Mammary epithelial cell (primary cell): ENCODE measurements at regions not wholly inside any gene's neighbourhood (a gene's known extent, or its start where the extent isn't known, plus 50 kb on each side); places are given as distances from the start of the nearest gene placed in this dataset.
"Not testable (repeated sequence)": the region's sequence is repeated elsewhere in the genome, so short reads cannot be mapped to it uniquely, and the experiment has no call there.

Source experiments
- CTCF ChIP-seq, 2 donors: IDR thresholded peaks in 1 of 2; conservative IDR thresholded peaks in 1 of 2; 2 replicates each; pipeline ENCODE4 v1.5.1; 2011 to 2012; ENCODE audit warnings: inconsistent platforms in 2 of 2, low read length in 2 of 2, mild to moderate bottlenecking in 2 of 2, control low read depth in 1 of 2, low read depth in 1 of 2; ENCODE audit not compliant: insufficient read depth in 1 of 2; ENCODE audit errors: extremely low read depth in 1 of 2
- EZH2 ChIP-seq: IDR thresholded peaks from 2 replicates; pipeline ENCODE4 v1.6.1; 2012; ENCODE audit warnings: low read length, inconsistent platforms, borderline replicate concordance

GRCh38 chr16:18204786-18205185, 131.8 kb downstream of the NPIPA8 start:
- not testable (repeated sequence) for TF ChIP-seq CTCF (conservative IDR thresholded peaks at IDR 0.05 in 1 of 2, IDR thresholded peaks at IDR 0.05 in 1 of 2; ENCODE audit: extremely low read depth in 1 of 2, insufficient read depth in 1 of 2, low read depth in 1 of 2, low read length in 2 of 2); EZH2
